ENCODE measurements at regions not wholly inside any gene's neighbourhood (a gene's known extent, or its start where the extent isn't known, plus 50 kb on each side); places are given as distances from the start of the nearest gene placed in this dataset.

GRCh38 chr12:47394070-47394469, 311.8 kb downstream of the RPAP3 start:
- H3K27me3 ChIP-seq (ENCODE audit: insufficient read depth, low read length): no peaks in the 10 kb centered on the region
- peaks cover 14% of the 10 kb centered on the region for H3K4me1 ChIP-seq (ENCODE audit: insufficient read depth, low read length)
- H3K36me3 ChIP-seq (ENCODE audit: insufficient read depth, low read length): no peaks in the 10 kb centered on the region
- H3K9ac ChIP-seq (ENCODE audit: low read depth, low read length): no peak overlapping the region
- H3K27ac ChIP-seq (ENCODE audit: low read depth, low read length): no peak overlapping the region
- WGBS: 76% methylated on average over 4 of the region's 4 CpGs
- no peak overlapping the region for H3K4me3 ChIP-seq (ENCODE audit: low read length)
- peaks cover 10% of the 10 kb centered on the region for H3K9me3 ChIP-seq (ENCODE audit: insufficient read depth, low read depth, low read length)

DNA sequence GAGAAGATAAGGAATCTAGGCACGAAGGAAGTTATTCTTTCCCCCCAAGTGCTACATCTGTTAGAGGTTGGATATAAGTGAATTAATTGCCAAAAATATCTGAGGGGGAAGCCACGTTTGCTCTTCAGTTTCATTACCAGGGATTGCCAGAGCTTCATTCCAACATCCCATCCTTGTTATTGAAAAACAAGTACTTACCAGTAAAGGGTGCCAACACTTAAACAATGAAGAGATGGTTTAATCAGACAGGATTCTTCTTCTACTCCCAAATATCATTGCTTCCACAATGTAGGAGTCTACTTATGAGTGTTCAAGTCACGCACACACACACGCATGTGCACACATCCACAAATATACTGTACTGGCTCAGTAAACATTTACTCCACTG, 312.4 kb downstream of the RPAP3 start:
- Histone ChIP-seq H3K9ac (ENCODE audit: low read depth, low read length) (no peak overlapping the region), H3K36me3 (ENCODE audit: insufficient read depth, low read length) (no peaks in the 10 kb centered on the region), H3K4me1 (ENCODE audit: insufficient read depth, low read length) (peaks cover 14% of the 10 kb centered on the region), H3K4me3 (ENCODE audit: low read length) (no peak overlapping the region), H3K9me3 (ENCODE audit: insufficient read depth, low read depth, low read length) (peaks cover 10% of the 10 kb centered on the region), H3K27me3 (ENCODE audit: insufficient read depth, low read length) (no peaks in the 10 kb centered on the region), H3K27ac (ENCODE audit: low read depth, low read length) (no peak overlapping the region)
- WGBS: 93% methylated on average over 3 of the region's 4 CpGs

GRCh38 chr12:47391566-47391965, 311.8 kb upstream of the AMIGO2 start:
- Histone ChIP-seq H3K27me3 (ENCODE audit: insufficient read depth, low read length) (no peaks in the 10 kb centered on the region), H3K4me1 (ENCODE audit: insufficient read depth, low read length) (peaks cover 14% of the 10 kb centered on the region), H3K9me3 (ENCODE audit: insufficient read depth, low read depth, low read length) (peaks cover 4% of the 10 kb centered on the region; the same call in 1 of the 2 replicates), H3K9ac (ENCODE audit: low read depth, low read length) (no peak overlapping the region), H3K36me3 (ENCODE audit: insufficient read depth, low read length) (no peaks in the 10 kb centered on the region), H3K27ac (ENCODE audit: low read depth, low read length) (no peak overlapping the region), H3K4me3 (ENCODE audit: low read length) (no peak overlapping the region)
- whole genome bisulfite sequencing: 92% methylated on average over 7 of the region's 7 CpGs

DNA sequence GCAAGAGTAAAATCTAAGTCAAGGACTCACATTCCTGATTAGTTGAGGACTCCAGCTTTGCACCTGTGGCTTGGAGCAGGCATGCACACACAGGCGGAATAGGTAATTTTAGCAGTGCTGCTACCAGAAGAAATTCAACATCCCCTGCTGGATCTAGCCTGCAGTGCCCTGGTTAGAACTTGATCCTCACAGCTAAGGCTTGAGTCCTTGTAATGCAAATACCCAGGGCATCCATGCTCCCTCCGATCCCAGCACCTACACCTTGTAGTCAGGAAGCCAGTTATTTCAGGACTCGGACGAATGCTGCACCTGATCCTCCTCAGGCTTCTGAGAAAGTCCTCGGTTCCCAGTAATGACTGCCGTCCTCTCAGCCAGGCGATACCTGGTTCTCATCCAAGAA, 309.0 kb upstream of the AMIGO2 start:
- Histone ChIP-seq H3K4me1 (ENCODE audit: insufficient read depth, low read length) (peaks cover 23% of the 10 kb centered on the region), H3K27ac (ENCODE audit: low read depth, low read length) (no peak overlapping the region), H3K27me3 (ENCODE audit: insufficient read depth, low read length) (no peaks in the 10 kb centered on the region), H3K36me3 (ENCODE audit: insufficient read depth, low read length) (no peaks in the 10 kb centered on the region), H3K4me3 (ENCODE audit: low read length) (no peak overlapping the region), H3K9ac (ENCODE audit: low read depth, low read length) (no peak overlapping the region), H3K9me3 (ENCODE audit: insufficient read depth, low read depth, low read length) (no peaks in the 10 kb centered on the region)
- 86% methylated on average over 7 of the region's 7 CpGs for WGBS

GRCh38 chr12:47387994-47388393, 308.2 kb upstream of the AMIGO2 start:
- H3K9me3 ChIP-seq (ENCODE audit: insufficient read depth, low read depth, low read length): no peaks in the 10 kb centered on the region
- WGBS: 93% methylated on average over 1 of the region's 1 CpG
- no peak overlapping the region for H3K27ac ChIP-seq (ENCODE audit: low read depth, low read length)
- H3K27me3 ChIP-seq (ENCODE audit: insufficient read depth, low read length): no peaks in the 10 kb centered on the region
- no peaks in the 10 kb centered on the region for H3K36me3 ChIP-seq (ENCODE audit: insufficient read depth, low read length)
- H3K4me1 ChIP-seq (ENCODE audit: insufficient read depth, low read length): peaks cover 16% of the 10 kb centered on the region
- no peak overlapping the region for H3K9ac ChIP-seq (ENCODE audit: low read depth, low read length)
- no peak overlapping the region for H3K4me3 ChIP-seq (ENCODE audit: low read length)

DNA sequence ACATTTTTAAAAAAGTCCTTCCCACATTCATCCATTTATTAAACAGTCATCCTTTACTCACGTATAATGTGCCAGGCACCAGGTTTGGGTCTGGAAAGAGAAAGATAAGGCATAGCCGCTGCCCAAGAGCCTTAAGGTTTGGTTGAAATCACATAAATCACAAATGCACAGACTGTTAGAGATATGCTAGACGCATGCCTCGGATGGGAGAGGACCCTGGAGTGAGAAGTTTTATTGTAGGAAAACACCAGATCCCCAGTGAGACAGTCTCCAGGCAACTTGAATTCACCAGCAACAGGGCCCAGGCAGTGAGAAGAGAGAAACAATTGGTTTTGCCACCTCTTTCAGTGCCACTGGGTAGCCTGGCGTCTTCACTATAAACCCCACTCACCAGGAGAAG, 305.9 kb upstream of the AMIGO2 start:
- Histone ChIP-seq H3K9ac (ENCODE audit: low read depth, low read length) (no peak overlapping the region), H3K27ac (ENCODE audit: low read depth, low read length) (no peak overlapping the region), H3K4me3 (ENCODE audit: low read length) (no peak overlapping the region), H3K27me3 (ENCODE audit: insufficient read depth, low read length) (no peaks in the 10 kb centered on the region), H3K9me3 (ENCODE audit: insufficient read depth, low read depth, low read length) (no peaks in the 10 kb centered on the region), H3K36me3 (ENCODE audit: insufficient read depth, low read length) (no peaks in the 10 kb centered on the region), H3K4me1 (ENCODE audit: insufficient read depth, low read length) (peaks cover 15% of the 10 kb centered on the region)
- 91% methylated on average over 5 of the region's 5 CpGs for WGBS

- no peak overlapping the region for H3K9ac ChIP-seq (ENCODE audit: low read depth, low read length)
- H3K4me1 ChIP-seq (ENCODE audit: insufficient read depth, low read length): peaks cover 15% of the 10 kb centered on the region
- H3K4me3 ChIP-seq (ENCODE audit: low read length): no peak overlapping the region
- 85% methylated on average over 4 of the region's 4 CpGs for WGBS
- no peaks in the 10 kb centered on the region for H3K9me3 ChIP-seq (ENCODE audit: insufficient read depth, low read depth, low read length)
- no peaks in the 10 kb centered on the region for H3K27me3 ChIP-seq (ENCODE audit: insufficient read depth, low read length)
- no peak overlapping the region for H3K27ac ChIP-seq (ENCODE audit: low read depth, low read length)
- no peaks in the 10 kb centered on the region for H3K36me3 ChIP-seq (ENCODE audit: insufficient read depth, low read length)
These were observed 304.2 kb upstream of the AMIGO2 start for GRCh38 chr12:47383942-47384341.

- H3K9me3 ChIP-seq (ENCODE audit: insufficient read depth, low read depth, low read length): no peaks in the 10 kb centered on the region
- H3K27me3 ChIP-seq (ENCODE audit: insufficient read depth, low read length): no peaks in the 10 kb centered on the region
- H3K4me3 ChIP-seq (ENCODE audit: low read length): no peak overlapping the region
- no peaks in the 10 kb centered on the region for H3K36me3 ChIP-seq (ENCODE audit: insufficient read depth, low read length)
- 100% methylated on average over 1 of the region's 1 CpG for WGBS
- H3K27ac ChIP-seq (ENCODE audit: low read depth, low read length): no peak overlapping the region
- H3K4me1 ChIP-seq (ENCODE audit: insufficient read depth, low read length): peaks cover 15% of the 10 kb centered on the region
- H3K9ac ChIP-seq (ENCODE audit: low read depth, low read length): no peak overlapping the region
These were observed 302.5 kb upstream of the AMIGO2 start for GRCh38 chr12:47382305-47382704.

DNA sequence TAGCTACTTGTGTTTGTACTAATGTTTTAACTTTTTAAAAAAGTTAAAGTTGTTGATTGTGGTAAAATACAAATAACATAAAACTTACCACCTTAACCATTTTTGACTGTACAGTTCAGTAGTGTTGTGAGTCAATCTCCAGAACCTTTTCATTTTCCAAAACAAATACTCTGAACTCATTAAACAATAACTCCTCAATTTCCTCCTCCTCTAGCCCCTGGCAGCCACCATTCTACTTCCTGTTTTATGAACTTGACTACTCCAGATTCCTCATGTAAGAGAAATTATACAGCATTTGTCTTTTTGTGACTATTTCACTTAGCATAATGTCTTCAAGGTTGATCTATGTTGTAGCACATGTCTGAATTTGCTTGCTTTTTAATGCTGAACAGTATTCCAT, 299.1 kb upstream of the AMIGO2 start:
- no peak overlapping the region for H3K27ac ChIP-seq (ENCODE audit: low read depth, low read length)
- H3K27me3 ChIP-seq (ENCODE audit: insufficient read depth, low read length): no peaks in the 10 kb centered on the region
- H3K36me3 ChIP-seq (ENCODE audit: insufficient read depth, low read length): no peaks in the 10 kb centered on the region

DNA sequence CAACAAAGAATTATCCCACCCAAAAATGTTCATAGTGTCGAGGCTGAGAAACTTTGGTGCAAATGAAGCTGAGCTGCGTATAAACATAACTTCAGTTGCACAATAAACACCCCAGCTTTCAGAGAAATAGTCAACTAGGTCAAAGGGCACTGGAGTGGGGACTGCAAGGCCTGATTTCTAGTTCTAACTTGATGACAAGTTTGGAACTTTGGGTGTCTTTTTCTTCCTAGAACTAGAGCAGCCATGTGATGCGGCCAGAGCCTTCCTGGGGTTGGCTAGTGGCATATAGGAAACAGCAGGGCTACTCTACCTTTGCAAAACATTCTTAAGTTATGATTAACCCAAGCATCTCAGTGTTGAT, 298.4 kb upstream of the AMIGO2 start:
- Histone ChIP-seq H3K27me3 (ENCODE audit: insufficient read depth, low read length) (no peaks in the 10 kb centered on the region), H3K36me3 (ENCODE audit: insufficient read depth, low read length) (no peaks in the 10 kb centered on the region), H3K27ac (ENCODE audit: low read depth, low read length) (no peak overlapping the region), H3K9ac (ENCODE audit: low read depth, low read length) (no peak overlapping the region), H3K9me3 (ENCODE audit: insufficient read depth, low read depth, low read length) (no peaks in the 10 kb centered on the region), H3K4me1 (ENCODE audit: insufficient read depth, low read length) (no peaks in the 10 kb centered on the region), H3K4me3 (ENCODE audit: low read length) (no peak overlapping the region)
- 91% methylated on average over 3 of the region's 3 CpGs for WGBS

More for the DNA sequence above, 299.1 kb upstream of the AMIGO2 start:
- no peaks in the 10 kb centered on the region for H3K4me1 ChIP-seq (ENCODE audit: insufficient read depth, low read length)
- no peaks in the 10 kb centered on the region for H3K9me3 ChIP-seq (ENCODE audit: insufficient read depth, low read depth, low read length)
- H3K9ac ChIP-seq (ENCODE audit: low read depth, low read length): no peak overlapping the region
- H3K4me3 ChIP-seq (ENCODE audit: low read length): no peak overlapping the region

- Histone ChIP-seq H3K27ac (ENCODE audit: low read depth, low read length) (no peak overlapping the region), H3K36me3 (ENCODE audit: insufficient read depth, low read length) (no peaks in the 10 kb centered on the region), H3K9ac (ENCODE audit: low read depth, low read length) (no peak overlapping the region), H3K4me1 (ENCODE audit: insufficient read depth, low read length) (no peaks in the 10 kb centered on the region), H3K4me3 (ENCODE audit: low read length) (no peak overlapping the region), H3K9me3 (ENCODE audit: insufficient read depth, low read depth, low read length) (no peaks in the 10 kb centered on the region), H3K27me3 (ENCODE audit: insufficient read depth, low read length) (no peaks in the 10 kb centered on the region)
- 86% methylated on average over 12 of the region's 12 CpGs for WGBS
These were observed 297.9 kb upstream of the AMIGO2 start for GRCh38 chr12:47377414-47378221.

GRCh38 chr12:47376927-47377326, 297.2 kb upstream of the AMIGO2 start:
- Histone ChIP-seq H3K27me3 (ENCODE audit: insufficient read depth, low read length) (no peaks in the 10 kb centered on the region), H3K9me3 (ENCODE audit: insufficient read depth, low read depth, low read length) (no peaks in the 10 kb centered on the region), H3K4me3 (ENCODE audit: low read length) (no peak overlapping the region), H3K36me3 (ENCODE audit: insufficient read depth, low read length) (no peaks in the 10 kb centered on the region), H3K27ac (ENCODE audit: low read depth, low read length) (no peak overlapping the region), H3K9ac (ENCODE audit: low read depth, low read length) (no peak overlapping the region), H3K4me1 (ENCODE audit: insufficient read depth, low read length) (no peaks in the 10 kb centered on the region)
- 100% methylated on average over 5 of the region's 6 CpGs for WGBS
